Heart left ventricle (tissue), 13 donors: ENCODE measurements at regions not wholly inside any gene's neighbourhood (a gene's known extent, or its start where the extent isn't known, plus 50 kb on each side); places are given as distances from the start of the nearest gene placed in this dataset.

Experiments used
- POLR2A ChIP-seq, 2 donors: fragments of 450-650 bp; IDR thresholded peaks; one replicate each; pipeline ENCODE4 v1.6.1; 2017; ENCODE audit warnings: antibody characterized with exemption in 2 of 2, mild to moderate bottlenecking in 2 of 2, moderate library complexity in 2 of 2
- TF ChIP-seq, protein P1 (sequence below), 12 donors: fragments of 200-600 bp; sonication (generic) in 4 of 12; IDR thresholded peaks; one replicate each; pipeline versions ENCODE4 v1.5.0 to v1.8.0; 2018 to 2022; ENCODE audit warnings: antibody characterized with exemption in 12 of 12, mild to moderate bottlenecking in 5 of 12
- donor health status: ischemic (EF 13 %, LVEDD 7.1; RV severe dilation, severe dysfunction).
- donor health status: DM: no; HTN: yes; CAD: no.
- donor health status: DM: no; HTN: no; CAD: no.
- donor health status: ischemic (EF 25% LVEDD 6.9; RV normal size, moderate dysfunction).
- donor health status: ischemic (EF 25% LVEDD 5.7; RV mildly dilated, moderate dysfunction).
- donor health status: ischemic (EF 35%, LVEDD 5.7; RV mildly dilated, moderate dysfunction).
- donor health status: nonischemic (EF 11% LVEDD 7.7; RV severe dilation, severe dysfunction).
- donor health status: DM: yes; HTN: yes; CAD: no.
- donor health status: PGD.
- donor health status: ischemic (EF 29% LVEDD 5.4; RV normal size, mild dysfunction).
- donor health status: nonischemic (EF 23%, LVEDD 6.1; RV moderate dilation, normal function).

DNA sequence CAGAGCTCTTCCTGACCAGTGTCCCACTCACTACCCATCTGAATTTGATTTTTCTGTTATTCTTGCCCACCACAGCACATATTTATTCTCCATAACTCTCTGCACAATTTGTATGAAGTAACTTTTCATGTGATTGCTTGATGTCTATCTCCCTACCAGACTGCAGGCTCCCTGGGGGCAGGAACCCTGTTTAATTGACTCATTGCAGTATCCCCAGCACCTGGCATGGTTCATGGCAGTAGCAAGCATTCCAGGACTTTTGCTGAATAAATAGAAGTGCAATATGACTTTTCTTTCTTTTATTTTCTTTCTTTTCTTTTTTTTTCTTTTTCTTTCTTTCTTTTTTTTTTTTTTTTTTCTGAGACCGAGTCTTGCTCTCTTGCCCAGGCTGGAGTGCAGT lies 88.7 kb upstream of the XPO1 start:
- TF ChIP-seq, protein P1, sequence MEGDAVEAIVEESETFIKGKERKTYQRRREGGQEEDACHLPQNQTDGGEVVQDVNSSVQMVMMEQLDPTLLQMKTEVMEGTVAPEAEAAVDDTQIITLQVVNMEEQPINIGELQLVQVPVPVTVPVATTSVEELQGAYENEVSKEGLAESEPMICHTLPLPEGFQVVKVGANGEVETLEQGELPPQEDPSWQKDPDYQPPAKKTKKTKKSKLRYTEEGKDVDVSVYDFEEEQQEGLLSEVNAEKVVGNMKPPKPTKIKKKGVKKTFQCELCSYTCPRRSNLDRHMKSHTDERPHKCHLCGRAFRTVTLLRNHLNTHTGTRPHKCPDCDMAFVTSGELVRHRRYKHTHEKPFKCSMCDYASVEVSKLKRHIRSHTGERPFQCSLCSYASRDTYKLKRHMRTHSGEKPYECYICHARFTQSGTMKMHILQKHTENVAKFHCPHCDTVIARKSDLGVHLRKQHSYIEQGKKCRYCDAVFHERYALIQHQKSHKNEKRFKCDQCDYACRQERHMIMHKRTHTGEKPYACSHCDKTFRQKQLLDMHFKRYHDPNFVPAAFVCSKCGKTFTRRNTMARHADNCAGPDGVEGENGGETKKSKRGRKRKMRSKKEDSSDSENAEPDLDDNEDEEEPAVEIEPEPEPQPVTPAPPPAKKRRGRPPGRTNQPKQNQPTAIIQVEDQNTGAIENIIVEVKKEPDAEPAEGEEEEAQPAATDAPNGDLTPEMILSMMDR (IDR thresholded peaks at IDR 0.05) = no peak
- no peak for TF ChIP-seq POLR2A (IDR thresholded peaks at IDR 0.05)
